GM19351 (cell line): ENCODE measurements at regions not wholly inside any gene's neighbourhood (a gene's known extent, or its start where the extent isn't known, plus 50 kb on each side); places are given as distances from the start of the nearest gene placed in this dataset.

ENCODE experiments used
- ATAC-seq: cut with Tn5 transposase; IDR thresholded peaks from one replicate; pipeline ENCODE4 v1.9.1; 2021; ENCODE audit warnings: mild to moderate bottlenecking, moderate library complexity; ENCODE audit not compliant: unreplicated experiment

- ATAC-seq = no peak
These were observed 145.4 kb upstream of the BMP2 start for GRCh38 chr20:6622041-6622440.

- ATAC-seq = no peak
These were observed 149.4 kb upstream of the BMP2 start for GRCh38 chr20:6618051-6618450.

- ATAC-seq = no peak
These were observed 151.1 kb upstream of the BMP2 start for GRCh38 chr20:6616421-6616820.

- no peak for ATAC-seq
These were observed 152.7 kb upstream of the BMP2 start for GRCh38 chr20:6614836-6615235.

- ATAC-seq = no peak
These were observed 154.1 kb upstream of the BMP2 start for GRCh38 chr20:6613280-6613861.

GRCh38 chr20:6612606-6612923, 154.9 kb upstream of the BMP2 start:
- ATAC-seq = no peak

GRCh38 chr20:6611911-6612605, 155.4 kb upstream of the BMP2 start:
- no peak for ATAC-seq

GRCh38 chr20:6606651-6607050, 160.8 kb upstream of the BMP2 start:
- no peak for ATAC-seq

- ATAC-seq = no peak
These were observed 162.2 kb upstream of the BMP2 start for GRCh38 chr20:6605055-6605935.

- ATAC-seq = no peak
These were observed 163.3 kb upstream of the BMP2 start for GRCh38 chr20:6604179-6604578.

GRCh38 chr20:6599876-6600735, 167.4 kb upstream of the BMP2 start:
- no peak for ATAC-seq

- ATAC-seq = no peak
These were observed 171.8 kb upstream of the BMP2 start for GRCh38 chr20:6595704-6596103.

GRCh38 chr20:6590891-6591637, 176.4 kb upstream of the BMP2 start:
- ATAC-seq = no peak

GRCh38 chr20:6588296-6588695, 179.2 kb upstream of the BMP2 start:
- no peak for ATAC-seq

GRCh38 chr20:6583134-6583738, 184.2 kb upstream of the BMP2 start:
- ATAC-seq = peak; percentile 56

- ATAC-seq = no peak
These were observed 185.0 kb upstream of the BMP2 start for GRCh38 chr20:6582449-6582848.

GRCh38 chr20:6580486-6580885, 187.0 kb upstream of the BMP2 start:
- no peak for ATAC-seq

GRCh38 chr20:6579824-6580223, 187.7 kb upstream of the BMP2 start:
- no peak for ATAC-seq

GRCh38 chr20:6579417-6579816, 188.1 kb upstream of the BMP2 start:
- no peak for ATAC-seq

- ATAC-seq = no peak
These were observed 190.0 kb upstream of the BMP2 start for GRCh38 chr20:6577451-6577850.
